ENCODE measurements at regions not wholly inside any gene's neighbourhood (a gene's known extent, or its start where the extent isn't known, plus 50 kb on each side); places are given as distances from the start of the nearest gene placed in this dataset.

DNA sequence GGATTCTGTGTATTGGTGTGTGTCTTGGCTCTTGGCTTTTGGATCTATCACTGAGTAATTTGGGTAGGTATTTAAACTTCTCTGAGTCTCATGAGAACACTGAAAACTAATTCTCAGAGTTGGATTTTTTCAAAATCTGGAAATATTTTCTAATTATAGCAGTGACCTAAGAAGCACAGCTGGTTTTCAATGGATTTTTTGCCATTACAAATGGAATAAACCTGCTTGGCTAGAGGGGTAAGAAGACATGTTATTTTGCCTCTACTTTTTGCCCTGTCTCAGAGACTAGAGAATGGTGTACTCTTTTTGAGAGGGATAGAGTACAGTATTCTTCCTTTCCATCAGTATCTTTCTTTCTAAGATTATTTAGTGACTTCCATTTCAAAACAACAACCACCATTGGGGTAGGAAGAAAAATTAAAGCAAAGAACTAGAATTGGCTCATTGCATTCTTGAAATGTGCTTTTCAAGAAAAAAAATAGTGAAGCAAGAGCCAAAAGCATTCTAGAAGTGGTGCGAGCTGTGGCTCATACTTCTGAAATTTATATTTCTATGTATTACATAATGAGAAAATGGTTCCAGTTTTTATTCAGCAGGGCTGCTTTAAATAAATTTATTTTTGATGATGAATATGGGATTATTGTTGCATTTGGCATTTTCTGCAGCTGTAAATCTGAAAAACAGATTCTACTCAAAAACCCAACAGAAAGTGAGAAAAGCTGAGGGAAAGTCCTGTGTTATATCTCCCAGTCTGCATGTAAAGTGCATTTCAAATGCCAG is 850.2 kb upstream of the SLIT2 start:
- peaks cover 3 to 6% of the 10 kb centered on the region in 2 experiments; a peak in 3 of 5 replicates for H3K9me3 Mint-ChIP-seq
- Histone ChIP-seq H4K8ac (replicated peaks; ENCODE audit: insufficient read length, low read depth, low read length) (no peak overlapping the region), H3K79me1 (ENCODE audit: insufficient read depth, low read depth, low read length, poor library complexity, severe bottlenecking) (no peaks in the 10 kb centered on the region), H3T11ph (ENCODE audit: low read length) (no peak overlapping the region), H3K4me2 (ENCODE audit: insufficient read depth, insufficient read length, low read length) (no peak overlapping the region), H4K91ac (ENCODE audit: insufficient read length, low read depth, low read length) (no peak overlapping the region), H3K9me3 (ENCODE audit: control insufficient read depth, low read depth, low read length) (no peaks in the 10 kb centered on the region), H3K23ac (ENCODE audit: insufficient read length, low read depth, low read length) (no peak overlapping the region), H2BK15ac (ENCODE audit: low read depth, low read length) (no peak overlapping the region), H3K18ac (ENCODE audit: insufficient read length, low read depth, low read length) (no peak overlapping the region), H2BK120ac (ENCODE audit: low read depth, low read length, poor library complexity, severe bottlenecking) (no peak overlapping the region), H3K23me2 (ENCODE audit: insufficient read length, low read depth, low read length, poor library complexity, severe bottlenecking) (no peaks in the 10 kb centered on the region), H2AK5ac (ENCODE audit: insufficient read length, low read length) (no peak overlapping the region), H3K79me2 (ENCODE audit: insufficient read depth, low read length) (no peaks in the 10 kb centered on the region), H3K14ac (ENCODE audit: insufficient read depth, low read length) (no peak overlapping the region), H3K27me3 (ENCODE audit: insufficient read depth, low read length) (no peaks in the 10 kb centered on the region), H3K4me1 (ENCODE audit: insufficient read depth, low read length) (no peaks in the 10 kb centered on the region), H3K4ac (ENCODE audit: low read depth, low read length) (no peak overlapping the region), H2BK5ac (ENCODE audit: insufficient read length, low read length) (no peak overlapping the region), H2BK20ac (ENCODE audit: low read depth, low read length, poor library complexity, severe bottlenecking) (no peak overlapping the region), H2AFZ (ENCODE audit: low read length) (no peak overlapping the region), H3K56ac (ENCODE audit: insufficient read length, low read depth, low read length) (no peak overlapping the region), H4K5ac (ENCODE audit: insufficient read length, low read depth, low read length) (no peak overlapping the region), H3K27ac (ENCODE audit: insufficient read length, low read depth, low read length) (no peak overlapping the region), H2BK12ac (ENCODE audit: insufficient read length, low read depth, low read length) (no peak overlapping the region), H4K20me1 (ENCODE audit: control insufficient read depth, insufficient read depth, insufficient read length) (no peaks in the 10 kb centered on the region), H3K9ac (ENCODE audit: extremely low read depth, insufficient read length, low read length) (no peak overlapping the region)
- no peak overlapping the region for H3K4me3 Mint-ChIP-seq
- H3K36me3 Mint-ChIP-seq (ENCODE audit: insufficient read depth in 1 of 3, low read depth in 3 of 3): no peaks in the 10 kb centered on the region
- peaks cover 0 to 3% of the 10 kb centered on the region in 2 experiments; a peak in 1 of 4 replicates for H3K4me1 Mint-ChIP-seq
- no peaks in the 10 kb centered on the region; the same call in 1 of the 2 replicates for H3K27me3 Mint-ChIP-seq (ENCODE audit: low read depth)
- H3K27ac Mint-ChIP-seq: no peak overlapping the region
- WGBS (ENCODE audit: extremely low coverage, insufficient read length, low lambda C conversion rate): no CpG with 5 or more reads among the region's 1 CpG
- TF ChIP-seq, protein P1, sequence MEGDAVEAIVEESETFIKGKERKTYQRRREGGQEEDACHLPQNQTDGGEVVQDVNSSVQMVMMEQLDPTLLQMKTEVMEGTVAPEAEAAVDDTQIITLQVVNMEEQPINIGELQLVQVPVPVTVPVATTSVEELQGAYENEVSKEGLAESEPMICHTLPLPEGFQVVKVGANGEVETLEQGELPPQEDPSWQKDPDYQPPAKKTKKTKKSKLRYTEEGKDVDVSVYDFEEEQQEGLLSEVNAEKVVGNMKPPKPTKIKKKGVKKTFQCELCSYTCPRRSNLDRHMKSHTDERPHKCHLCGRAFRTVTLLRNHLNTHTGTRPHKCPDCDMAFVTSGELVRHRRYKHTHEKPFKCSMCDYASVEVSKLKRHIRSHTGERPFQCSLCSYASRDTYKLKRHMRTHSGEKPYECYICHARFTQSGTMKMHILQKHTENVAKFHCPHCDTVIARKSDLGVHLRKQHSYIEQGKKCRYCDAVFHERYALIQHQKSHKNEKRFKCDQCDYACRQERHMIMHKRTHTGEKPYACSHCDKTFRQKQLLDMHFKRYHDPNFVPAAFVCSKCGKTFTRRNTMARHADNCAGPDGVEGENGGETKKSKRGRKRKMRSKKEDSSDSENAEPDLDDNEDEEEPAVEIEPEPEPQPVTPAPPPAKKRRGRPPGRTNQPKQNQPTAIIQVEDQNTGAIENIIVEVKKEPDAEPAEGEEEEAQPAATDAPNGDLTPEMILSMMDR (conservative IDR thresholded peaks at IDR 0.05): no peak
- no peak for DNase-seq
